GM10248 (cell line): ENCODE measurements at regions not wholly inside any gene's neighbourhood (a gene's known extent, or its start where the extent isn't known, plus 50 kb on each side); places are given as distances from the start of the nearest gene placed in this dataset.

Source experiments
- CTCF ChIA-PET: fragments of 300-600 bp; sonication (Branson Sonifier 250); formaldehyde crosslinking; extraction: SDS; loops from one replicate; lab custom pipeline; 2021; ENCODE audit warnings: antibody characterized with exemption; lab: Yijun Ruan, JAX
- POLR2A ChIA-PET: fragments of 350-650 bp; sonication (Branson Sonifier 250); formaldehyde crosslinking; extraction: SDS; loops from one replicate; lab custom pipeline; 2020; ENCODE audit warnings: antibody characterized with exemption; lab: Yijun Ruan, JAX
- DNase-seq: peaks from one replicate; pipeline ENCODE4 v3.0.0; 2012; ENCODE audit errors: extremely low spot score
- TF ChIP-seq, protein P1 (sequence below): IDR thresholded peaks from 2 replicates; pipeline ENCODE4 v1.5.1; 2012; ENCODE audit warnings: mild to moderate bottlenecking, low read depth; ENCODE audit errors: extremely low read depth, missing control alignments, control extremely low read depth

DNA sequence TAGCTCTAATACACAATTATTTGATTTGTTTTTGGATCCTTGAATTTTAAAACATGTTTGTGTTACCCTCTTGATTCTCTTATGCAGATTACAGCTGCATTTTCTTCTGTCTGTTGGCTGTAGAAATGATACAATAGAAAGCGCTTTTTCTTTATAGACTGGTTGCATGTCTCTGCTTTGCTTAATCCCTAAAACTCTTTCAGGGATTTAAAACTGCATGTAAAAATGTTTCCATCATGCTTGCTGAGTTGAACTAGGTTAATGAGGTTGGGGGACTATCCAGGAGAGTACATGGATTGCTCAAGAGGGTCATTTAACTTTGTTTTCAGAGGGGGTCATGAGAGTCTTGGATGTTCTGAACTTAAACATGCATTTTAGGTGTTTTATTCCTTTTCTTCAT is 166.4 kb upstream of the IFNG-AS1 start:
- ChIA-PET CTCF (no interaction called here), POLR2A (no interaction called here)
- DNase-seq = no peak
- TF ChIP-seq, protein P1, sequence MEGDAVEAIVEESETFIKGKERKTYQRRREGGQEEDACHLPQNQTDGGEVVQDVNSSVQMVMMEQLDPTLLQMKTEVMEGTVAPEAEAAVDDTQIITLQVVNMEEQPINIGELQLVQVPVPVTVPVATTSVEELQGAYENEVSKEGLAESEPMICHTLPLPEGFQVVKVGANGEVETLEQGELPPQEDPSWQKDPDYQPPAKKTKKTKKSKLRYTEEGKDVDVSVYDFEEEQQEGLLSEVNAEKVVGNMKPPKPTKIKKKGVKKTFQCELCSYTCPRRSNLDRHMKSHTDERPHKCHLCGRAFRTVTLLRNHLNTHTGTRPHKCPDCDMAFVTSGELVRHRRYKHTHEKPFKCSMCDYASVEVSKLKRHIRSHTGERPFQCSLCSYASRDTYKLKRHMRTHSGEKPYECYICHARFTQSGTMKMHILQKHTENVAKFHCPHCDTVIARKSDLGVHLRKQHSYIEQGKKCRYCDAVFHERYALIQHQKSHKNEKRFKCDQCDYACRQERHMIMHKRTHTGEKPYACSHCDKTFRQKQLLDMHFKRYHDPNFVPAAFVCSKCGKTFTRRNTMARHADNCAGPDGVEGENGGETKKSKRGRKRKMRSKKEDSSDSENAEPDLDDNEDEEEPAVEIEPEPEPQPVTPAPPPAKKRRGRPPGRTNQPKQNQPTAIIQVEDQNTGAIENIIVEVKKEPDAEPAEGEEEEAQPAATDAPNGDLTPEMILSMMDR = no peak

DNA sequence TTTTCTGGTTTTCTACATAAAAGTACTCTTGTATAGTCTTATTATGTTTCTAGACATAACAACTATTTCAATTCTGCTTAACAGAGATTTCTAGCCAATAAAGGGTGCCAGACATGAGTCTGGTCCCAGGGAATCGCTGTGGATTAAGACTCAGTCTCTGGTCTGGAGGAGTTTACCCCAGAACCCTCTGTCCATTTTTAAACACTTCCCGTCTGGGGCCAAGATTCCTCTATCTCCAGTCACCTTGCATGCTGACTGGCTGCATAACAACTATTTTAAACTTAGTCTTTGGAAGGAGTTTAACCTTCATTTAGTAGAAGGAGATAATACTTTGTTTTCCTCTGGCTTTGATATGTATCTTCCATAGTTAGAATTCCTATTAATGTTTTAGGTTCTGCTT is 163.1 kb upstream of the IFNG-AS1 start:
- TF ChIP-seq, protein P1 = no peak
- DNase-seq = no peak
- CTCF ChIA-PET = interaction anchor here (1.4 kb wide), 1 partner anchor 36 kb away, joined by 3 read pairs; no protein-coding TSS in a partner anchor
- POLR2A ChIA-PET = no interaction called here

DNA sequence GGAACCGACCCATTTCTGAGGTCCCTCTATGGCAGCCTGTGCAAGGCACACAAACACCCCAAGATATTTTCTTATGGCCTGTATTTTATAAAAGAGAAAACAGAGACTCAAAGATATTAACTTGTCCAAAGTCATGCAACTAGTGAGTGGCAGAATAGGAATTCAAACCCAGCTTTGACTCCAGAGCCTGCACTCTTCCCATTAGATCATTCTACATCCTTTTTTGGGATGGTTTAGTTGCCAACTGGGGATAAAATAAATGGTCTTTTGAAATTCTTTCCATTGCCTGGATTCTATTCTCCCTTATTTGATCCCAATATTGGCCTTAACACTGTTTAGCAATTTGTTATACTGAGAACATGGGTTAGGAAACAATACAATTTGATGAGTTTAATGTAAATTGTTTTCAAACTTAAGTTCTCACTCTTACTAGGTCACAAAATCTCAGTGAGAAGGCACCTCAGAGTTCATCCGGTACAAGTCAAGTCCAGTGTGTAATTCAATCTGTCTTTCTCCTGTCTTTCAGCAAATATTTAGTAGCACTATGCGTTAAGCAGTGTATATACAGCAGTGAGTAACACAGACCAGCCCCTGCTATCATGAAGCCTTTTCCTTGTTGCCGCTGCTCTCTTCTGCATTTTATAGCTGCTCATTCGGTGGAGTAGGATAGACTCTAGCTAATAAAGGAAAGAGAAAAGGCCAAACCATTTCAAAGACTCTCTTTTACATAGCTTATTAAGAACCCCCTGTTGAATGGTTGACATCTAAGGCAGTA is 162.1 kb upstream of the IFNG-AS1 start:
- CTCF ChIA-PET = interaction anchor here (1.3 kb wide), 1 partner anchor 9 kb away, joined by 4 read pairs; no protein-coding TSS in a partner anchor
- no peak for DNase-seq
- TF ChIP-seq, protein P1 = no peak
- POLR2A ChIA-PET = no interaction called here

DNA sequence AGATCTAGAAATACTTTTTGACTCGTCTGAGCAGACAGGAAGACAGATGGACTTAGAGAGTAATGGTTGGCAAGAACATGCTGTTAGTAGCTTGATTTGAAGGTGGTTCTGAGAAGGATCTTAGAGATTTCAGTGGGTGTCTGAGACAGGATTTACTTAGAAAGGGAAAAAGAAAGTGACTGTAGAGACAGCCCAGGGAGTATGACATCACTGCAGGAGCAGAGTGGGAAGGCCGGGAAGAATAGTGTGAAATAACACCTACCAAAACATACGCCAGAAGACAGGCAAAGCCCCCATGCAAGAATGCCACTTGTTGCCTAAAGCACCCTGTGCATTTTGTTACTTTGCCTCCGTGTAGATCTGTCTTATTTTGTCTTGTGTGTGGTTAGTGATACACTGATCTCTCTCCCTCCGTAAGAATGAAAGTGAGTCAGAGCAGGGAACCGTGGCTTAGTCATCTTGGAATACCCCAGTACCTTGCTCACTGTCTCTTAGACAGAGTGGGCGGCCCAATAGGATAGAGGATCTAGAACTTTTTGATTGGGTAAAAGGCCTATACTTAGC is 161.3 kb upstream of the IFNG-AS1 start:
- TF ChIP-seq, protein P1 = no peak
- POLR2A ChIA-PET = no interaction called here
- CTCF ChIA-PET = interaction anchor here (1.3 kb wide), 1 partner anchor 9 kb away, joined by 4 read pairs; no protein-coding TSS in a partner anchor
- DNase-seq = peak; percentile 35

DNA sequence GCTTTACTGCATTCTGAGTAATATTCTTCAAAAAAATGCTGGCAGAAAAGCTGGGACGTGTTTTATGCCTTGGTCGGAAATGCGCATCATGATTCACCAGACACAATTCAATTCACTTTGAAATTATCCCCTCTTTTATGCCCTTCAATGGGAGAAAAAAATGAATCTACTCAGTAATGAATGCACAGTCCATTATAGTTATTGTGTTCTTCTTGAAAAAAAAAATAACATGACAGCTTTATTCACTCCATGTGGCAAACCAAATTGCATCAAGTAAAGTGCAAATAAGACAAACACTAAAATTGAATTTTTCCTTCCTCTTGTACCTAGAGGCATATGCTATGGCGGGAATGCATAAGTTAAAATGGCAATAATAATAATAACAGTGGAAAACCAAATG is 159.4 kb upstream of the IFNG-AS1 start:
- TF ChIP-seq, protein P1 = no peak
- CTCF ChIA-PET = interaction anchor here (0.9 to 1.1 kb wide), 2 partner anchors 9 to 12 kb away, joined by 3 read pairs; no protein-coding TSS in a partner anchor
- POLR2A ChIA-PET = no interaction called here
- no peak for DNase-seq

DNA sequence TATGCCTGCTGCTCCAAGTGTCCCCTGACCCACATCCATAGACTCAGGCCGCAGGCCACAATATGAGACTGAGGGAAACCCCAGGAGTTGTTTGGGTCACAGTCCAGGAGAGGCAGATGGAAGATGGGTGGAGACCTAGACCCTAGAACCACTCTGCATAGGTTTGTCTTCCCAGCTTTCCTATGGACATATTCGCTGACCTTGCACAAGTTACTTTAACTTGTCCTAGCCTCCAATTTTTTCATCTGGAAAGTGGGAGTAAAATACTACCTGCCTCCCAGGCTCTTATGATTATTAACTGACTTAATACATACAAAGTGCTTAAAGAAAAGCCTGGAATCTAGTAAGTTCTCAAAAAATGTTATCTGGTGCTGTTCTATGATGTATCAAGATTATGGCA is 157.1 kb upstream of the IFNG-AS1 start:
- TF ChIP-seq, protein P1 = no peak
- ChIA-PET POLR2A (no interaction called here), CTCF (interaction anchor here (1.0 kb wide), 1 partner anchor 20 kb away, joined by 3 read pairs; no protein-coding TSS in a partner anchor)
- no peak for DNase-seq
